Stimulated activated CD4-positive, alpha-beta T cell treated with anti-CD3 and anti-CD28 coated beads, Interleukin-1b, Interleukin-23, amount 100 ng/mL, for 48 hours (primary cell): ENCODE measurements at regions not wholly inside any gene's neighbourhood (a gene's known extent, or its start where the extent isn't known, plus 50 kb on each side); places are given as distances from the start of the nearest gene placed in this dataset.

Experiments
- DNase-seq: peaks from one replicate; pipeline ENCODE4 v3.0.0-alpha.2; 2020

GRCh38 chr3:168342946-168343850 lies 247.5 kb upstream of the GOLIM4 start:
- no peak for DNase-seq

- no peak for DNase-seq
These were observed 246.5 kb upstream of the GOLIM4 start for GRCh38 chr3:168341956-168342936.

GRCh38 chr3:168341192-168341815 lies 245.6 kb upstream of the GOLIM4 start:
- DNase-seq: no peak

- DNase-seq: no peak
These were observed 242.4 kb upstream of the GOLIM4 start for GRCh38 chr3:168338161-168338560.

GRCh38 chr3:168336276-168336675 lies 240.6 kb upstream of the GOLIM4 start:
- DNase-seq: no peak

GRCh38 chr3:168333410-168333935 lies 237.7 kb upstream of the GOLIM4 start:
- no peak for DNase-seq

GRCh38 chr3:168331756-168332155 lies 236.0 kb upstream of the GOLIM4 start:
- no peak for DNase-seq

- DNase-seq: no peak
These were observed 235.3 kb upstream of the GOLIM4 start for GRCh38 chr3:168330983-168331382.

GRCh38 chr3:168327856-168328255 lies 232.1 kb upstream of the GOLIM4 start:
- no peak for DNase-seq

- DNase-seq: no peak
These were observed 230.0 kb upstream of the GOLIM4 start for GRCh38 chr3:168325684-168326083.

- no peak for DNase-seq
These were observed 227.2 kb upstream of the GOLIM4 start for GRCh38 chr3:168322941-168323340.

- no peak for DNase-seq
These were observed 218.4 kb upstream of the GOLIM4 start for GRCh38 chr3:168314166-168314565.

- DNase-seq: no peak
These were observed 217.3 kb upstream of the GOLIM4 start for GRCh38 chr3:168312984-168313383.

GRCh38 chr3:168307893-168308292 lies 212.2 kb upstream of the GOLIM4 start:
- DNase-seq: no peak

GRCh38 chr3:168295027-168295426 lies 199.3 kb upstream of the GOLIM4 start:
- DNase-seq: no peak

- DNase-seq: no peak
These were observed 196.6 kb upstream of the GOLIM4 start for GRCh38 chr3:168292296-168292695.

GRCh38 chr3:168289471-168290008 lies 193.8 kb upstream of the GOLIM4 start:
- DNase-seq: no peak

GRCh38 chr3:168288511-168289401 lies 193.0 kb upstream of the GOLIM4 start:
- DNase-seq: no peak

- no peak for DNase-seq
These were observed 189.8 kb upstream of the GOLIM4 start for GRCh38 chr3:168285506-168285905.

GRCh38 chr3:168284728-168285127 lies 189.0 kb upstream of the GOLIM4 start:
- no peak for DNase-seq

- no peak for DNase-seq
These were observed 179.9 kb upstream of the GOLIM4 start for GRCh38 chr3:168275662-168276061.
